ENCODE measurements at regions not wholly inside any gene's neighbourhood (a gene's known extent, or its start where the extent isn't known, plus 50 kb on each side); places are given as distances from the start of the nearest gene placed in this dataset.

DNA sequence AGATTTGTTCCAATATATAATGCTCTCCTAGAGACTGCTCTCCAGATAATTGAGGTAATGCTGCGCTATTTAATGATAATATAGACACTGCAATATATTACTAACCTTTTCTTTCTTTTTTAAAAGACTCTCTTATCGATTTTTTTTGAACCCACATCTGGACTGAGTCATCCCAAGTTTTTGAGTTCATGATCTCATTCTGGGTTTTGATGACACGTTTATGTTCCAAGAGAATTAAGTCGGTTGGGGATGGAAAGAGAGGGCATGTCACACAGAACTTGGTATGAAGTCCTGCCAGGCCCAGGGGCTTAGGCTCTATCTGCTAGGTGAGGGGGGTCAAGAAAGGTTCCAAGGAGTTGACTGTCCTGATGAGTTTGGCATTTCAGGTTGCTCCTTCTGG, 431.1 kb downstream of the MFSD1 start:
- Histone ChIP-seq H4K20me1 (ENCODE audit: low read depth) (no peaks in the 10 kb centered on the region), H3K9ac (no peak overlapping the region), H3K79me2 (ENCODE audit: low read depth) (no peaks in the 10 kb centered on the region), H3K4me1 (no peaks in the 10 kb centered on the region), H3K27me3 (no peaks in the 10 kb centered on the region), H3K4me2 (no peak overlapping the region), H3K36me3 (no peaks in the 10 kb centered on the region), H3K27ac (no peak overlapping the region), H2AFZ (replicated peaks) (no peak overlapping the region), H3F3A (ENCODE audit: low read depth) (no peaks in the 10 kb centered on the region), H3K4me3 (no peak overlapping the region), H3K9me3 (ENCODE audit: low read depth) (no peaks in the 10 kb centered on the region)
- H3K27ac Mint-ChIP-seq, result no peak overlapping the region
- H3K9me3 Mint-ChIP-seq, result peaks cover 6% of the 10 kb centered on the region
- peaks cover 12% of the 10 kb centered on the region for H3K4me1 Mint-ChIP-seq
- no peaks in the 10 kb centered on the region for H3K36me3 Mint-ChIP-seq
- TF ChIP-seq EZH2phosphoT487 (IDR thresholded peaks at IDR 0.05) (no peak), EZH2 (IDR thresholded peaks at IDR 0.05) (no peak), CTCF (IDR thresholded peaks at IDR 0.05) (no peak)
- DNase-seq (ENCODE audit: low spot score), result no peak
- no peak overlapping the region for H3K4me3 Mint-ChIP-seq
- H3K27me3 Mint-ChIP-seq (ENCODE audit: insufficient read depth, low read depth), result peaks cover 4% of the 10 kb centered on the region

DNA sequence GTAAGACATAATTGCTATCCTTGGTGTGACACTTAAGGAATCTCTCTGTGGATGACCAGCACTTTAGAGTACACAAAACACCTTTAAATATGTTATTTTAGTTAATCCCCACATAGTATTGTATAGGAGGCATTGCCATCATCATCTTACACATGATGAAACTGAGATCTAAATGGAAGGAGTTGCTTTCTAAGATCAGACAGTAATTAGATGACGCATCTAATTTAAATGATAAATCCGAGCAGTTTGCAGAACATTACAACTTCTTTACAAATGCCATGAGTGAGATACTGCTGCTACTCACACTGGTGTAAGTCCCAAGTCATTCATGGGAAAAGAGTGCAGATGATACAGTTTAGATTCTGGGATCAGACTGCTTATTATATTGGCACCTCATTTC, 431.9 kb downstream of the MFSD1 start:
- H3K27me3 ChIP-seq, result no peaks in the 10 kb centered on the region
- Mint-ChIP-seq H3K36me3 (no peaks in the 10 kb centered on the region), H3K27ac (no peak overlapping the region), H3K4me1 (peaks cover 12% of the 10 kb centered on the region), H3K27me3 (ENCODE audit: insufficient read depth, low read depth) (peaks cover 2% of the 10 kb centered on the region), H3K9me3 (peaks cover 4% of the 10 kb centered on the region), H3K4me3 (no peak overlapping the region)
- H3K4me1 ChIP-seq, result no peaks in the 10 kb centered on the region
- no peaks in the 10 kb centered on the region for H3K36me3 ChIP-seq
- TF ChIP-seq EZH2phosphoT487 (IDR thresholded peaks at IDR 0.05), result no peak
- no peak for TF ChIP-seq EZH2 (IDR thresholded peaks at IDR 0.05)
- no peak for TF ChIP-seq CTCF (IDR thresholded peaks at IDR 0.05)
- no peaks in the 10 kb centered on the region for H3K9me3 ChIP-seq (ENCODE audit: low read depth)
- no peak overlapping the region for H3K9ac ChIP-seq
- H3F3A ChIP-seq (ENCODE audit: low read depth), result no peaks in the 10 kb centered on the region
- no peak for DNase-seq (ENCODE audit: low spot score)
- H2AFZ ChIP-seq (replicated peaks), result no peak overlapping the region
- no peaks in the 10 kb centered on the region for H3K79me2 ChIP-seq (ENCODE audit: low read depth)
- H4K20me1 ChIP-seq (ENCODE audit: low read depth), result no peaks in the 10 kb centered on the region
- H3K4me3 ChIP-seq, result no peak overlapping the region
- H3K4me2 ChIP-seq, result no peak overlapping the region
- no peak overlapping the region for H3K27ac ChIP-seq

DNA sequence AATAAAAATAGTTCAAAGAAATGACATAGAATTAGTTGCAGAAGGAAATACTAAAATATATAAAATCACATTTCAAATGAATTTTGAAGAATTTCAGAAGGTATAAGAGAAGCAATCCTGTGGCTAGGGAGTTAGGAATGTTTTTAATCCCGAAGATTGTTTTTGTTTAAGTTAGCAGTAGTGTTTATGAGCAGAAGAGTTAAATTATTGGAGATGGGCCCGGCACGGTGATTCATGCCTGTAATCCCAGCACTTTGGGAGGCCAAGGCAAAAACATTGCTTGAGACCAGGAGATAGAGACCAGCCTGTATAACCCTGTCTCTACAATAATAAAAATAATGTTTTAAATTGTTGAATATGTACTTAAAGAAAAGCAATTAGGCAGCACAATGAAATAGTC, 432.5 kb downstream of the MFSD1 start:
- H4K20me1 ChIP-seq (ENCODE audit: low read depth), result no peaks in the 10 kb centered on the region
- H3K36me3 ChIP-seq, result no peaks in the 10 kb centered on the region
- DNase-seq (ENCODE audit: low spot score), result no peak
- H3K9me3 ChIP-seq (ENCODE audit: low read depth), result no peaks in the 10 kb centered on the region
- no peaks in the 10 kb centered on the region for H3F3A ChIP-seq (ENCODE audit: low read depth)
- no peak overlapping the region for H3K4me3 ChIP-seq
- Mint-ChIP-seq H3K4me3 (no peak overlapping the region), H3K9me3 (peaks cover 4% of the 10 kb centered on the region), H3K27ac (no peak overlapping the region), H3K36me3 (no peaks in the 10 kb centered on the region), H3K27me3 (ENCODE audit: insufficient read depth, low read depth) (peaks cover 2% of the 10 kb centered on the region), H3K4me1 (peaks cover 7% of the 10 kb centered on the region)
- TF ChIP-seq EZH2phosphoT487 (IDR thresholded peaks at IDR 0.05), result no peak
- TF ChIP-seq CTCF (IDR thresholded peaks at IDR 0.05), result no peak
- no peak for TF ChIP-seq EZH2 (IDR thresholded peaks at IDR 0.05)
- H3K4me1 ChIP-seq, result no peaks in the 10 kb centered on the region
- no peak overlapping the region for H3K4me2 ChIP-seq
- H2AFZ ChIP-seq (replicated peaks), result no peak overlapping the region
- no peak overlapping the region for H3K9ac ChIP-seq
- no peaks in the 10 kb centered on the region for H3K27me3 ChIP-seq
- H3K27ac ChIP-seq, result no peak overlapping the region
- no peaks in the 10 kb centered on the region for H3K79me2 ChIP-seq (ENCODE audit: low read depth)

DNA sequence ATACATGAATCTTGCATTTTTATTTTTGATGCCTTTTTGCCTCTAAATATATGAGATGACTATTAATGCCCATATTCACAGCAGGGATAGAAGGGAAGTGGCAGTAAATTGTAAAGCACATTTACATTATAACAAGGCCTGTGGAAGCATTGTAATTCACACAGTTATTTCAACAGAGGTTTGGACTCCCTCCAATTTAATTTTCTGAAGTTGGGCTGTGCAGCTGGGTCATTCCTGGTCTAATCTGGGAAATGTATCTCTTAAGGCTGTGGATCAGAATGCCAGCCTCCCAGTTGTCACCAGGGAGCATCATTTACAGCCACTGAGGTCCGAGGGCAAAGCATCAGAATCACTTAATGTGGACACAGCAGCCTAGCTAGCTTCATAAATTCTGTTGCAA, 434.5 kb downstream of the MFSD1 start:
- no peaks in the 10 kb centered on the region for H3K4me1 ChIP-seq
- no peak overlapping the region for H3K4me3 ChIP-seq
- Mint-ChIP-seq H3K4me1 (peaks cover 6% of the 10 kb centered on the region), H3K27ac (no peak overlapping the region), H3K36me3 (no peaks in the 10 kb centered on the region), H3K4me3 (no peak overlapping the region), H3K9me3 (no peaks in the 10 kb centered on the region), H3K27me3 (ENCODE audit: insufficient read depth, low read depth) (peaks cover 2% of the 10 kb centered on the region)
- no peak overlapping the region for H3K27ac ChIP-seq
- H3K36me3 ChIP-seq, result no peaks in the 10 kb centered on the region
- H4K20me1 ChIP-seq (ENCODE audit: low read depth), result no peaks in the 10 kb centered on the region
- no peaks in the 10 kb centered on the region for H3K79me2 ChIP-seq (ENCODE audit: low read depth)
- no peak overlapping the region for H2AFZ ChIP-seq (replicated peaks)
- H3K27me3 ChIP-seq, result no peaks in the 10 kb centered on the region
- no peaks in the 10 kb centered on the region for H3K9me3 ChIP-seq (ENCODE audit: low read depth)
- H3K4me2 ChIP-seq, result no peak overlapping the region
- no peaks in the 10 kb centered on the region for H3F3A ChIP-seq (ENCODE audit: low read depth)
- DNase-seq (ENCODE audit: low spot score), result no peak
- H3K9ac ChIP-seq, result no peak overlapping the region
- TF ChIP-seq CTCF (IDR thresholded peaks at IDR 0.05), result no peak
- TF ChIP-seq EZH2phosphoT487 (IDR thresholded peaks at IDR 0.05), result no peak
- no peak for TF ChIP-seq EZH2 (IDR thresholded peaks at IDR 0.05)
